Endothelial cell of umbilical vein (primary cell): ENCODE measurements at regions not wholly inside any gene's neighbourhood (a gene's known extent, or its start where the extent isn't known, plus 50 kb on each side); places are given as distances from the start of the nearest gene placed in this dataset.

Experiments used
- CTCF ChIP-seq, 2 donors: IDR thresholded peaks; 1 replicate in 1 of 2; 2 replicates in 1 of 2; pipeline ENCODE4 v1.5.1; 2011; ENCODE audit warnings: low read length in 2 of 2, mild to moderate bottlenecking in 2 of 2, moderate library complexity in 2 of 2, control low read depth in 1 of 2, inconsistent platforms in 1 of 2, low read depth in 1 of 2; ENCODE audit not compliant: insufficient read depth in 1 of 2; ENCODE audit errors: extremely low read depth in 1 of 2
- EZH2 ChIP-seq: IDR thresholded peaks from 2 replicates; pipeline ENCODE4 v1.6.1; 2012; ENCODE audit warnings: borderline replicate concordance, low read depth, mild to moderate bottlenecking, moderate library complexity, low read length, inconsistent platforms; ENCODE audit not compliant: severe bottlenecking
- FOS ChIP-seq: IDR thresholded peaks from 2 replicates; pipeline ENCODE4 v1.6.1; 2011; ENCODE audit warnings: mild to moderate bottlenecking, low read length, moderate library complexity, borderline replicate concordance; ENCODE audit not compliant: insufficient read depth
- GATA2 ChIP-seq: IDR thresholded peaks from 2 replicates; pipeline ENCODE4 v1.7.0; 2011; ENCODE audit warnings: low read depth, mild to moderate bottlenecking, moderate library complexity, mixed read lengths, low read length; ENCODE audit not compliant: insufficient read length, insufficient read depth
- JUN ChIP-seq: IDR thresholded peaks from 2 replicates; pipeline ENCODE4 v1.6.1; 2011; ENCODE audit warnings: borderline replicate concordance, low read depth; ENCODE audit not compliant: insufficient read length, insufficient read depth
- MAX ChIP-seq: IDR thresholded peaks from 2 replicates; pipeline ENCODE4 v1.6.1; 2011; ENCODE audit not compliant: insufficient read depth, insufficient read length
- MYC ChIP-seq: IDR thresholded peaks from one replicate; pipeline ENCODE4 v1.6.1; 2011; ENCODE audit warnings: mild to moderate bottlenecking, low read depth, low read length
- POLR2A ChIP-seq: IDR thresholded peaks from 2 replicates; pipeline ENCODE4 v1.6.1; 2012; ENCODE audit warnings: low read depth, mild to moderate bottlenecking, control low read depth, low read length
- POLR2AphosphoS5 ChIP-seq: IDR thresholded peaks from 2 replicates; pipeline ENCODE4 v1.6.1; 2012; ENCODE audit warnings: low read depth, mild to moderate bottlenecking, control low read depth, low read length, moderate library complexity; ENCODE audit not compliant: insufficient read depth

DNA sequence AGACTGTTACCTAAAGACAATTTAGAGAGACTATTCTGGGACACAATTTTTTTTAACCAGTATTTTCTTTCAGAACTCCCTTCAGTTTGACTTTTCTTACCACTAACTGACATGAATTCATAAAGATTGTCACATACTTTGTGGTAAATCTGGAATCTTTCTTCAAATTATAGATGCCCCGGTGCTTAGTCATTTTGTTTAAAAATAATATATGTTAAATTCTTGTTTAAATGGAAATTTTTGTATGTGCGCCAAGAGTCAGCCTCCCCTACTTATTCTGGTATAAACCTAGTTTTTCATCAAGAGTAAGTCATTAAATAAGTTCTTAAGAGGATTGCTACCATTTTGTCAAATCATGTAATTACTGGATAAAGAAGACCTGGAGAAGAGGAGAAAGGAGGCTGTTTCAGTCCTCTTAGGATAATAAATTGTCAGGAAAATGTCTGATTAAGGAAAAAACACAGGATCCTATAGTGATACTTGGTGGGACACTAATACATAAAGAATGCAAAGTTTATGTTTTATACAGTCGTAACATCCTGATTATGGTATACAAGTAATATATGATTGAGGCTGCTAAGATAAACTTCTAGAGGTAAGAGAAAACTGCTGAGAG is 424.4 kb downstream of the PMP22 start:
- no peak for TF ChIP-seq CTCF (IDR thresholded peaks at IDR 0.05; ENCODE audit: extremely low read depth in 1 of 2, insufficient read depth in 1 of 2, low read depth in 1 of 2, low read length in 2 of 2)
- no peak for TF ChIP-seq EZH2
- TF ChIP-seq JUN = no peak
- TF ChIP-seq POLR2A = no peak
- no peak for TF ChIP-seq MYC
- TF ChIP-seq POLR2AphosphoS5 = no peak
- no peak for TF ChIP-seq MAX
- no peak for TF ChIP-seq GATA2
- TF ChIP-seq FOS = no peak
